PC-9 (cell line): ENCODE measurements at regions not wholly inside any gene's neighbourhood (a gene's known extent, or its start where the extent isn't known, plus 50 kb on each side); places are given as distances from the start of the nearest gene placed in this dataset.

Experiments
- CTCF ChIP-seq: fragments of 200-600 bp; sonication (generic); conservative IDR thresholded peaks from 2 replicates; pipeline ENCODE4 v1.6.1; 2017; ENCODE audit warnings: mixed run types, antibody characterized with exemption, mild to moderate bottlenecking, moderate library complexity
- EZH2 ChIP-seq: fragments of 200-600 bp; sonication (generic); IDR thresholded peaks from 2 replicates; pipeline ENCODE4 v1.8.0; 2017; ENCODE audit warnings: antibody characterized with exemption, low read depth

GRCh38 chr3:106071306-106071705 is 202.5 kb upstream of the CBLB start:
- TF ChIP-seq CTCF (no peak), EZH2 (no peak)
